CD4-positive, alpha-beta T cell treated with Interleukin-2 at 100 ng/mL for 4 hours (primary cell): ENCODE measurements at regions not wholly inside any gene's neighbourhood (a gene's known extent, or its start where the extent isn't known, plus 50 kb on each side); places are given as distances from the start of the nearest gene placed in this dataset.

Experiments
- DNase-seq: peaks from one replicate; pipeline ENCODE4 v3.0.0-alpha.2; 2020; ENCODE audit warnings: low spot score

- DNase-seq: no peak
Measured at GRCh38 chr13:22009500-22009899, 338.6 kb downstream of the FGF9 start.

- DNase-seq: no peak
Measured at GRCh38 chr13:22009937-22010336, 339.1 kb downstream of the FGF9 start.

GRCh38 chr13:22012686-22013085, 341.8 kb downstream of the FGF9 start:
- no peak for DNase-seq

DNA sequence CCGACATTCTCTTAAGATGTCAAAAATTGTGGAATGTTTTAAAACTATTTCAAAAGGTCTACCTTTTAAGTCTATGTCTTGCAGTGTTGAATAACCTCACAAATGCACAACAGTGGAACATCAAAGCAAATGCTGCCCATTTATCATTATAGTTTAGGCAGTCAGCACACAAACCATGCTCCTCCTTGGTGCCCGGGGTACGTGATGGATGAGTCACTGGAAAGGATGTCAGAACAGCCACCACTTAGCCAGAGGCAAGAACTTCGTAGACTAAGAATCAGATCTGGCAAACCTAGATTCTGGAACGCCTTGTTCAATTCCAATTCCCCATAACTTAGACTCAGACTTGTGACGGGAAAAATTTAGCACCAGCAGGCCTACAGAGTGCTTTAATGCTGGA, 343.6 kb downstream of the FGF9 start:
- no peak for DNase-seq

DNA sequence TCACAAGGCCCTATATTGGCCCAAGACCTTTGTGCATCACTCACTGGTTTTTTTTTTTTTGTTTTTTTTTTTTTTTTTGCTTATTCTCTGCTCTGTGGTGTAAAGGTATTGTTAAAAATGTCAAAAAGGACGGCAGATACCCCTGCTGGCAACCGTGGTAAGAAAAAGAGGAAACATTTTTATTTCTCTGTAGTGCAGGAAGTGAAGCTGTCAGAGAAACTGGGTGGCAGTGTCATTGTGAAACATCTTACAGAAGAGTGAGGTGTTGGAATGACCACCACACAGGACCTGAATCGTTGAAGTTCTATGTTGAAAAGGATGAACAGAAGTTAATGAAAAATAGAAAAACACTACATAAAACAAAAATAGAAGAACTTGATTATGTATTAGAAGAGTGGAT, 346.4 kb downstream of the FGF9 start:
- DNase-seq: no peak

GRCh38 chr13:22018076-22018835, 347.4 kb downstream of the FGF9 start:
- no peak for DNase-seq

DNA sequence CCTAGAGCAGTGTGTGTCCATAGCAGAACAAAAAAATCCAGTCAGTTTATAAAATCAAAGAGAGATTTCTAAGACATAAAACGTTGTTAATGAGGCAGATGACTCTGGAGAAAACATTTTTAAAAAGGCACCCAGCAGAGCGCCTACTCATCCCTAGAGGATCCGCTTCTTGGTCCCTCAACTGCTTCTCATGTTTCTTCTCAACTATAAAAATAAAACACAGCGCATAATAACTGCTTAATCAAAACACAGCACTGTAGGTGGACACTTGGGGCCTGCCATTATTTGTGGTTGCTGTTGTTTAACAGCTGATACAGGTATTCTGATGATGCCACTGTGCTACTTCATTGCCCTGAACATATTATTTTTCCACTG, 347.9 kb downstream of the FGF9 start:
- no peak for DNase-seq

DNA sequence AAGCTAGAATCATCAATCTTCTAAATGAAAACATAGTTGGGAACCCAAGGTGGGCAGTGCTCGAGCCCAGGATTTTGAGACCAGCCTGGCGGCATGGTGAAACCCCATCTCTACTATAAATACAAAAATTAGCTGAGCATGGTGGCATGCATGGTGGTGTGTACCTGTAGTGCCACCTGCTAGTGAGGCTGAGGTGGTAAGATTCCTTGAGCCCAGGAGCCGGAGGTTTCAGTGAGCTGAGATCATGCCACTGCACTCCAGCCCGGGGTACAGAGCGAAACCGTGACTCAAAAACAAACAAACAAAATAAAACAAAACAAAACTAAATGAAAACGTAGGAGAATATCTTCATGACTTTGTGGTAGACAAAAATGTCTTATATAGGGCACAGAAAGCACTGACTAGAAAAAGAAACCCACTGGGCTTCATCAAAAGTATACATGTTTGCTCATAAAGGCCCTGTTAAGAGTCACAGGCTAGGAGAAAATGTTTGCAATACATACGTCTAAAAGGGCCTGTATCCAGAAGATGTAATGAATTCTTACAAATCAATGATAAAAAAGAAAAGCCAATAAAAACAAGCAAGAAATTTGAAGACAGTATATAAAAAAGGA, 353.6 kb downstream of the FGF9 start:
- no peak for DNase-seq

DNA sequence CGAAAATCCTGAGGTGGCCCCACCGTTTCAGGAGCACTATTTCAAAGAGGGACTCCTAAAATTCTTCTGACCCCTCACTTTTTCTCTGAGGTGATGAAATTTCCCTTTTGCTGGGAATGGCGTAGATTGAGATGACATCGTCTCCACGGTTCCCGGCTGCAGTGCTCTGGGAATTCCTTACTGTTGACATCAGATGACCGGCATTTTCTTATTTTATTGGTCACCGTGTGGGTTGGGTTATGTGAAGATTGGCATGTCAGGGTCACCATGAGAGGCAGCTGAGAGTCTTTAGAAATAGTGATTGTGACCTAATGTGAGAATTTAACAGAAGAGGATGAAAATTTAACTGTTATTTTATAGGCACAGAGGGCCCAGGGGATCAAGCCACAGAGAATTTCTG, 356.7 kb downstream of the FGF9 start:
- no peak for DNase-seq

GRCh38 chr13:22028831-22029230, 358.0 kb downstream of the FGF9 start:
- DNase-seq: no peak

GRCh38 chr13:22030321-22030720, 359.4 kb downstream of the FGF9 start:
- DNase-seq: no peak

DNA sequence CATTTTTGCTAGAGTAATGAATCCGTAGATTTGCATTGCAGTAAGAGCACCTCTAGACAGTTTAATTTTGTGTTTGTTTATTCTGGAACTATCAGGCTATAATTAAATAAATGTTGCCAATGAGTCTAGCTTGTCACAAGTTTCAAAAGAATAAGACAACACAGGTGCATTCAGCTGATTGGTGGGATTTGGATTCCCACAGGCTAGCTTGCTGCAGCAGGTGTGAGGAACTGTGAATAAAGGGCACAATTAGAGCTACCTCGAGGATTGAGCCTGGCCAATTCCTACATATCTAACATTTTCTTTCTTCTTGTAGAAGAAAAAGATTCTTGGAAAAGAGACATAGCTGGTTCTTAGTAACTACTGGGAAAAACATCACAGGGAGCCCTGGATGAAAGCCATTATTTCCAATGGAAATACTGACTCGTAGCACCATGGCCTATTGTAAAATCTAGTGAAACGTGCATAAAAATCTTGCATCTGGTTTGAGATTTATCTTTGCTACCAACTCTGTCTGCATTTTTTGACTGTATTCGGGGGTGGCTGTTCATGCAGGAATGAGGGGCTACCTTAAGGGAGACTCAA, 360.9 kb downstream of the FGF9 start:
- DNase-seq: no peak

GRCh38 chr13:22032905-22033304, 362.0 kb downstream of the FGF9 start:
- no peak for DNase-seq

DNA sequence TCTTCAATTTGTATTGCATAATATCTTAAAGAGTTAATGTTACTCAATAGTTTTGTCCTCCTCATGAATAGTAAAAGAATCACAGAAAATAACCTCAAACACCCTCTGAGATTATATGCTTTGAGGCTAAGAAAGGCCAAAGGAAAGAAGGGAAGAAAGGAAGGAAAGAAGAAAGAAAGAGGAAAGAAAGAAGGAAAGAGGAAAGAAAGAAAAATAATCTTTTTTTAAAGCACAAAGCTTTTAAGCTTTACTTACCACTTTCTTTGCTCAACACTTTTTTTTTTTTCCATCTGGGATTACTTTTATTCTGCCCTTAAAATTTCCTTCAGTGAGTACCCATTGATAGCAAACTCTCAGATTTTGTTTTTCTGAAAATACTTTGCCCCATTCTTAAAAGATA, 369.1 kb downstream of the FGF9 start:
- no peak for DNase-seq

DNA sequence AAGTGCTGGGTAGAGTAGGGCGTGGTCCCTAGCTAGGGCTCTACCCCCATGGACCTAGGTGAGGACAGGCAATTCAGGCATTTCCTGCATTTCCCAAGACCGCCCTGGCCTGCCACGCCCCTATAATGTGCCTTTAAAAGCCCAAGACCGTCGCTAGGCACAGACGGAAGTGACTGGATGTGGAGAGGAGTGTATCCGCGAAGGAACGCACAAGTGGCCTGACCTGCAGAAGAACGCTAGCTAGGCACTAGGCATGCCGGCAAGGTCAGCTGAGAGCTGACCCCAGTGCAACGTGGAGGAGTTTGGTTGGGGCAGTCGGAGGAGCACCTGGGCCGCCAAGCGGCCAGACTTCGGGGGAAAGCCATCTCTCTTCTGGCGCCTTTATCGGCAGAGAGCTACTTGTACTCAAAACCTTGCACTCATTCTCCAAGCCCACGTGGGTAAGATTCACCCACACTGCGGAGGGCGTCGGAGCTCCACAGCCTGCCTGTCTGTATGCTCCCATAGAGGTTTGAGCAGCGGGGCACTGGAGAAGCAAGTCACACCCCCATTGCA, 370.0 kb downstream of the FGF9 start:
- no peak for DNase-seq

- DNase-seq: no peak
Measured at GRCh38 chr13:22041741-22042140, 370.9 kb downstream of the FGF9 start.

DNA sequence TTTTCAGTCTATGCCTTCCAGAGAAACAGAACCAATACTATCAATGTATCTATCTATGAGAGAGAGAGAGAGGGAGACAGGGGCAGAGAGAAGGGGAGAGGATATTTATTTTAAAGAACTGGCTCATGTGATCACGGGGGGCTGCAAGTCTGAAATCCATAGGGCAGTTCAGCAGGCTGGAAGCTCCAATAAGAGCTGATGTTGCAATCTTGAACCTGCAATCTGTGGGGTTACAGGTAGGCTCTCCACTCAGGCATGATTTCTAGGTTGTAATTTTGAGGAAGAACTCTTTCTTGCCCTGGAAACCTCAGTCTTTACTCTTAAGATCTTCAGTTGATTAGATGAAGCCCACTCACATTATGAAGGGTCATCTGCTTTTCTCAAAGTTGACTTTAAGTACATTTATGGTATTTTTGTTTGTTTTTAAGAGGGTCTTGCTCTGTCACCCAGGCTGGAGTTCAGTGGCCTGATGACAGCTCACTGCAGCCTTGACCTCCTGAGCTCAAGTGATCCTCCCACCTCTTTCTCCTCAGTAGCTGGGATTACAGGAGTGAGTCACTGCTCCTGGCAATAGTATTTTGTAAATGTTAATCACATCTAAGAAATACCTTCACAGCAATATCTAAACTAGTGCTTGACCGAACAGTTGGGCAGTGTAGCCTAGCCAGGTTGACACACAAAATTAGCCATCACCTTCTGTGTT, 376.4 kb downstream of the FGF9 start:
- DNase-seq: no peak

DNA sequence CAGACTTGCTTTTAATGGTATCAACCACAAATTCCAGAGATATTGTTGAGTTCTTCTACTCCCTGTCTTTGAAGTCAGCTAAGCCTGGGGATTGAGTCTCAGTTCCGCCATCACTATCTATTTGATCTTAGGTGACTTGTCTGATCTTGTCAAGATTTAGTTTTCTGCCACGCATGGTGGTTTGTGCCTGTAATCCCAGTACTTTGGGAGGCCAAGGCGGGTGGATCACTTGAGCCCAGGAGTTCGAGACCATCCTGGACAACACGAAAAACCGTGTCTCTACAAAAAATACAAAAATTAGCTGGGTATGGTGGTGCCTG, 376.9 kb downstream of the FGF9 start:
- DNase-seq: no peak

- DNase-seq: no peak
Measured at GRCh38 chr13:22049384-22049783, 378.5 kb downstream of the FGF9 start.

DNA sequence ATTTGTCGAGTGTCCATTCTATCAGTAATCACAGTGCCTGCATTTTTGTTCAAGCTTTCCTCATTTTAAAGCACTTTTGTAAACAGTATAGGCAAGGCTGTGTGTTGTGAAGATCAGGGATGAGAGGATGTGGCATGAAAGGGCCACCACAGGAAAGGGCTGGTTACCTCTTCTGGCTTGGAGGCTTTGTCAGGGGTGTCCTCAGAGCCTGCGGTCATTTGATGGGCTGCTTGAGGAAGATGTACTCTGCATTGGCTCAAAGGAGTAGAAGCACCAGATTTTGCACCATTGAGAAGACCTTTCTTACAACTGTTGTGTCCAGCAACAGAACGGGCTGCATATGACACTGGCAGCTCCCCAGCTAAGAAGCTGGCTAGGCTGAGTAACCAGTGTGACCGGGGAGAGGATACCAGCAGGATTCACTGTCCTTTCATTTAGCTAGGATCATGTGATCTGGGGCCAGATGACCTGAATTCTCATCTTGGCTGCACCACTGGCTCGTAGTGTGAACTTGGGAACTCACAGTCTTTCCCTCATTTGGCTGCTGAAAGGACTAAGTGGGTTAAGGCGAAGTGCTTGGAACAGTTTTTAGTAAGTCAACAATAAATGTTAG, 380.2 kb downstream of the FGF9 start:
- no peak for DNase-seq

DNA sequence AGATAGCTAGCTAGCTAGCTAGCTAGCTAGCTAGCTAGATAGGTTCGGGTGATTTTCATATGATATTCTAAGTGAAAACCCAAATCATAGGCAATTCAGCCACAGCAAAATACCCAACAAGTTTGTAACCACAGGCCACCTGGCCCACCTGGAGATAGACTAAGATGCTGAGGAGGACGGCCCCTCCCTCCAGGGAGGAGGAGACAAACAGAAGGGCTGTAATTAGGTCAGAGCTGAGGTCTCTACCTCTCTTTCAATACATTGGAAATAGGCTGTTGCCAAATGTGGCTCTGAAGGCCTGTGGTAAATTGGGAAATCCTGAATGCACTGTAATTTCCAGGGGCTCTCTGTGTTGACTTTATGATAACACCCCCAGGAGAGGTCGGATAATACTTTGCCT, 382.2 kb downstream of the FGF9 start:
- no peak for DNase-seq

GRCh38 chr13:22055259-22055658, 384.4 kb downstream of the FGF9 start:
- DNase-seq: no peak

- no peak for DNase-seq
Measured at GRCh38 chr13:22060187-22060586, 389.3 kb downstream of the FGF9 start.
